GM19395 (cell line): ENCODE measurements at regions not wholly inside any gene's neighbourhood (a gene's known extent, or its start where the extent isn't known, plus 50 kb on each side); places are given as distances from the start of the nearest gene placed in this dataset.
"Not testable (repeated sequence)": the region's sequence is repeated elsewhere in the genome, so short reads cannot be mapped to it uniquely, and the experiment has no call there.

Experiments
- ATAC-seq: cut with Tn5 transposase; IDR thresholded peaks from one replicate; pipeline ENCODE4 v1.9.1; 2021; ENCODE audit warnings: mild to moderate bottlenecking, moderate library complexity; ENCODE audit not compliant: unreplicated experiment

- ATAC-seq, result no peak
Observed at GRCh38 chr3:34411596-34411995, 613.2 kb downstream of the PDCD6IP start.

- no peak for ATAC-seq
Observed at GRCh38 chr3:34419801-34420200, 621.4 kb downstream of the PDCD6IP start.

GRCh38 chr3:34421762-34422161 lies 623.3 kb downstream of the PDCD6IP start:
- ATAC-seq, result no peak

GRCh38 chr3:34439796-34440195 lies 641.4 kb downstream of the PDCD6IP start:
- ATAC-seq, result no peak

GRCh38 chr3:34444137-34444536 lies 645.7 kb downstream of the PDCD6IP start:
- ATAC-seq, result no peak

GRCh38 chr3:34449305-34449704 lies 650.9 kb downstream of the PDCD6IP start:
- no peak for ATAC-seq

GRCh38 chr3:34463414-34463813 lies 665.0 kb downstream of the PDCD6IP start:
- no peak for ATAC-seq

- ATAC-seq, result no peak
Observed at GRCh38 chr3:34464646-34465045, 666.2 kb downstream of the PDCD6IP start.

GRCh38 chr3:34475851-34476250 lies 677.4 kb downstream of the PDCD6IP start:
- no peak for ATAC-seq

- no peak for ATAC-seq
Observed at GRCh38 chr3:34483311-34483887, 685.0 kb downstream of the PDCD6IP start.

- no peak for ATAC-seq
Observed at GRCh38 chr3:34504366-34504765, 705.9 kb downstream of the PDCD6IP start.

- ATAC-seq, result no peak
Observed at GRCh38 chr3:34504775-34505174, 706.3 kb downstream of the PDCD6IP start.

- no peak for ATAC-seq
Observed at GRCh38 chr3:34508732-34509131, 710.3 kb downstream of the PDCD6IP start.

- no peak for ATAC-seq
Observed at GRCh38 chr3:34511891-34512290, 713.5 kb downstream of the PDCD6IP start.

- not testable (repeated sequence) for ATAC-seq
Observed at GRCh38 chr3:34519008-34519407, 720.6 kb downstream of the PDCD6IP start.

- no peak for ATAC-seq
Observed at GRCh38 chr3:34531156-34531555, 732.7 kb downstream of the PDCD6IP start.

GRCh38 chr3:34533451-34533850 lies 735.0 kb downstream of the PDCD6IP start:
- no peak for ATAC-seq

- no peak for ATAC-seq
Observed at GRCh38 chr3:34534013-34534412, 735.6 kb downstream of the PDCD6IP start.

- ATAC-seq, result no peak
Observed at GRCh38 chr3:34544136-34544535, 745.7 kb downstream of the PDCD6IP start.

GRCh38 chr3:34547297-34547920 lies 749.0 kb downstream of the PDCD6IP start:
- no peak for ATAC-seq

- ATAC-seq, result no peak
Observed at GRCh38 chr3:34567266-34567665, 768.8 kb downstream of the PDCD6IP start.

GRCh38 chr3:34568766-34569165 lies 770.3 kb downstream of the PDCD6IP start:
- ATAC-seq, result no peak

- no peak for ATAC-seq
Observed at GRCh38 chr3:34569437-34569836, 771.0 kb downstream of the PDCD6IP start.
